GM12892 (cell line): ENCODE measurements at regions not wholly inside any gene's neighbourhood (a gene's known extent, or its start where the extent isn't known, plus 50 kb on each side); places are given as distances from the start of the nearest gene placed in this dataset.

Experiments used
- POLR2A ChIP-seq: IDR thresholded peaks from 2 replicates; pipeline ENCODE4 v1.6.1; 2011; ENCODE audit warnings: low read depth, low read length, control low read depth
- POLR2AphosphoS5 ChIP-seq: IDR thresholded peaks from 2 replicates; pipeline ENCODE4 v1.6.1; 2011; ENCODE audit warnings: low read depth, low read length, control low read depth
- TAF1 ChIP-seq: IDR thresholded peaks from 2 replicates; pipeline ENCODE4 v1.6.1; 2011; ENCODE audit warnings: low read depth, mild to moderate bottlenecking, control low read depth, low read length, borderline replicate concordance

GRCh38 chr4:38316045-38316444 is 348.0 kb upstream of the KLF3 start:
- TF ChIP-seq POLR2AphosphoS5 (no peak), POLR2A (no peak), TAF1 (no peak)
